ENCODE measurements at regions not wholly inside any gene's neighbourhood (a gene's known extent, or its start where the extent isn't known, plus 50 kb on each side); places are given as distances from the start of the nearest gene placed in this dataset.

GRCh38 chr3:160136421-160136820 is 88.8 kb upstream of the C3orf80 start:
- TF ChIP-seq, protein P1, sequence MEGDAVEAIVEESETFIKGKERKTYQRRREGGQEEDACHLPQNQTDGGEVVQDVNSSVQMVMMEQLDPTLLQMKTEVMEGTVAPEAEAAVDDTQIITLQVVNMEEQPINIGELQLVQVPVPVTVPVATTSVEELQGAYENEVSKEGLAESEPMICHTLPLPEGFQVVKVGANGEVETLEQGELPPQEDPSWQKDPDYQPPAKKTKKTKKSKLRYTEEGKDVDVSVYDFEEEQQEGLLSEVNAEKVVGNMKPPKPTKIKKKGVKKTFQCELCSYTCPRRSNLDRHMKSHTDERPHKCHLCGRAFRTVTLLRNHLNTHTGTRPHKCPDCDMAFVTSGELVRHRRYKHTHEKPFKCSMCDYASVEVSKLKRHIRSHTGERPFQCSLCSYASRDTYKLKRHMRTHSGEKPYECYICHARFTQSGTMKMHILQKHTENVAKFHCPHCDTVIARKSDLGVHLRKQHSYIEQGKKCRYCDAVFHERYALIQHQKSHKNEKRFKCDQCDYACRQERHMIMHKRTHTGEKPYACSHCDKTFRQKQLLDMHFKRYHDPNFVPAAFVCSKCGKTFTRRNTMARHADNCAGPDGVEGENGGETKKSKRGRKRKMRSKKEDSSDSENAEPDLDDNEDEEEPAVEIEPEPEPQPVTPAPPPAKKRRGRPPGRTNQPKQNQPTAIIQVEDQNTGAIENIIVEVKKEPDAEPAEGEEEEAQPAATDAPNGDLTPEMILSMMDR (IDR thresholded peaks at IDR 0.05): no peak
- no peak for TF ChIP-seq POLR2A (IDR thresholded peaks at IDR 0.05)
